Activated CD8-positive, alpha-beta memory T cell treated with anti-CD3 and anti-CD28 coated beads, Interleukin-2, amount 50 U/mL, for 24 hours (primary cell): ENCODE measurements at regions not wholly inside any gene's neighbourhood (a gene's known extent, or its start where the extent isn't known, plus 50 kb on each side); places are given as distances from the start of the nearest gene placed in this dataset.
"Not testable (repeated sequence)": the region's sequence is repeated elsewhere in the genome, so short reads cannot be mapped to it uniquely, and the experiment has no call there.

ENCODE experiments used
- DNase-seq: peaks from one replicate; pipeline ENCODE4 v3.0.0-alpha.2; 2020; ENCODE audit errors: extremely low read depth

- no peak for DNase-seq
These were observed 778.4 kb upstream of the FRG1 start for GRCh38 chr4:189162073-189162789.

- DNase-seq, result no peak
These were observed 777.8 kb upstream of the FRG1 start for GRCh38 chr4:189162888-189163287.

GRCh38 chr4:189176002-189176401 lies 764.7 kb upstream of the FRG1 start:
- DNase-seq, result no peak

- DNase-seq, result no peak
These were observed 763.5 kb upstream of the FRG1 start for GRCh38 chr4:189177130-189177529.

- no peak for DNase-seq
These were observed 762.4 kb upstream of the FRG1 start for GRCh38 chr4:189178125-189178746.

GRCh38 chr4:189185810-189186432 lies 754.8 kb upstream of the FRG1 start:
- DNase-seq, result no peak

GRCh38 chr4:189187531-189188052 lies 753.1 kb upstream of the FRG1 start:
- DNase-seq, result no peak

- no peak for DNase-seq
These were observed 742.0 kb upstream of the FRG1 start for GRCh38 chr4:189198624-189199023.

GRCh38 chr4:189200353-189200752 lies 740.3 kb upstream of the FRG1 start:
- DNase-seq, result no peak

GRCh38 chr4:189202182-189202868 lies 738.3 kb upstream of the FRG1 start:
- DNase-seq, result no peak

GRCh38 chr4:189202869-189203271 lies 737.8 kb upstream of the FRG1 start:
- DNase-seq, result no peak

- DNase-seq, result no peak
These were observed 736.1 kb upstream of the FRG1 start for GRCh38 chr4:189204616-189205015.

GRCh38 chr4:189206953-189207352 lies 733.7 kb upstream of the FRG1 start:
- no peak for DNase-seq

- DNase-seq, result no peak
These were observed 732.8 kb upstream of the FRG1 start for GRCh38 chr4:189207872-189208271.

GRCh38 chr4:189215574-189215973 lies 725.1 kb upstream of the FRG1 start:
- DNase-seq, result no peak

GRCh38 chr4:189221691-189222090 lies 719.0 kb upstream of the FRG1 start:
- no peak for DNase-seq

- DNase-seq, result no peak
These were observed 711.9 kb upstream of the FRG1 start for GRCh38 chr4:189228726-189229125.

GRCh38 chr4:189232274-189232673 lies 708.4 kb upstream of the FRG1 start:
- no peak for DNase-seq

- DNase-seq, result not testable (repeated sequence)
These were observed 706.9 kb upstream of the FRG1 start for GRCh38 chr4:189233754-189234153.

GRCh38 chr4:189234948-189235347 lies 705.7 kb upstream of the FRG1 start:
- not testable (repeated sequence) for DNase-seq

- no peak for DNase-seq
These were observed 705.1 kb upstream of the FRG1 start for GRCh38 chr4:189235599-189235998.

GRCh38 chr4:189236321-189236720 lies 704.4 kb upstream of the FRG1 start:
- not testable (repeated sequence) for DNase-seq
